C4-2B (cell line): ENCODE measurements at regions not wholly inside any gene's neighbourhood (a gene's known extent, or its start where the extent isn't known, plus 50 kb on each side); places are given as distances from the start of the nearest gene placed in this dataset.

ENCODE experiments used
- CTCF ChIP-seq: fragments of 450-650 bp; conservative IDR thresholded peaks from 2 replicates; pipeline ENCODE4 v1.5.1; 2017; ENCODE audit warnings: mild to moderate bottlenecking
- ZFX ChIP-seq: fragments of 450-650 bp; IDR thresholded peaks from 2 replicates; pipeline ENCODE4 v1.6.1; 2017

- TF ChIP-seq CTCF (no peak), ZFX (no peak)
Measured at GRCh38 chr10:91051829-91052228, 130.9 kb upstream of the ANKRD1 start.
